ENCODE measurements at regions not wholly inside any gene's neighbourhood (a gene's known extent, or its start where the extent isn't known, plus 50 kb on each side); places are given as distances from the start of the nearest gene placed in this dataset.

DNA sequence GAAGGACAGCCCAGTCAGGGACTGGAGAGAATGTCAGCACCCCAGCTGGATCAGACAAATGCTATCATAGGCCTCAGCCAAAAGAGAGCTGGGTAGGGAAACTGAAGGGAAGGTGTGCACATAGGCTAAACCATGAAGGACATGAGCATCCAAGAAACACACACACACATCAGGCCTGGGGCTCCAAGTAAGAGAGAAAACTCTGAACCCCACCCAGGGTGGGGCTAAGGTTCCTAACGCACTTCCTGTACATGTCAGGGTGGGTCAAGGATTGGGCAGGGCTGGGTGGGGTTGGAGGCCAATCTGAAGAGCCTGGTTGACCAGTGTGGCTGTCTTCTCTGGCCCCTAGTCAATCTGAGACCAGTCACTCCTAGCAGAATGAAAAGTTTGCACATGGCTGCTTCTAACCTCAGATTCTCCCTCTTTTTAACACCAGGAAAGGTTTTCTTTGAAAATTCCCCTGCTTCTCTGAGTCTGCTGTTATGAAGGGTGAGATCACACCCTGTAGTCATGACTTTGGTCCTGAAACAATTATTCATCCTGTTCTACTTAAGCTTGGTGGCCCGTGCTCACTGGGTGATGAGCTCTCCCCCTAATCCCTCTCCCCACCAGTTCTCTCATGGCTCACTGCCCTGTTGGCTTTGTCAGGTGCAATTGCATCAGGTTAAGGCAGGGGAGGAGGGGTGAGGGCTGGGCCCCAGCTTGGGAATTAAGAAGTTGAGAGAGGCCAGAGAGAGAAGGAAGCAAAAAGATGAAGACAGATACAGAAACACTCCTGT, 88.4 kb downstream of the MAFB start:
- no peak for DNase-seq (ENCODE audit: low read depth, low spot score)
- in situ Hi-C loops (cut with HindIII; ENCODE audit: low pct_unique_long_range_greater_than_20kb, low sequenced_read_pairs), result no loop called here

DNA sequence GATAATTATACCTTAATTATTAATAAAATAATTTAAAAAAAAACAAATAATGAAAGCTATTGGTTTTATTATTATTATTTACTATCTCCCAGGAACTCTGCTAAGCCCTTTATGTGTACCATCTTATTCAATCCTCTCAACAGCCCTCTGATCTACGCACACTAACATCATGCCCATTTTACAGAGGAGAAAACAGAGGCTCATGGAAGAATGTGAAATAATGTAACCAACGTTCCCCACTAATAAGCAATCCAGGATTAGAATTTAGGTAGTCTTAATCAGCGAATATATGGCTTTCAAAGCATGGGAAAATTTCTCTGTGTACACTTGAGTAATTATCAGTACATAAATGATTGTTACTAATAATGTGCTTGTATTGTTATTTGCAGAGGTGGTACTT, 89.0 kb downstream of the MAFB start:
- in situ Hi-C loops (cut with HindIII; ENCODE audit: low pct_unique_long_range_greater_than_20kb, low sequenced_read_pairs), result no loop called here
- no peak for DNase-seq (ENCODE audit: low read depth, low spot score)

DNA sequence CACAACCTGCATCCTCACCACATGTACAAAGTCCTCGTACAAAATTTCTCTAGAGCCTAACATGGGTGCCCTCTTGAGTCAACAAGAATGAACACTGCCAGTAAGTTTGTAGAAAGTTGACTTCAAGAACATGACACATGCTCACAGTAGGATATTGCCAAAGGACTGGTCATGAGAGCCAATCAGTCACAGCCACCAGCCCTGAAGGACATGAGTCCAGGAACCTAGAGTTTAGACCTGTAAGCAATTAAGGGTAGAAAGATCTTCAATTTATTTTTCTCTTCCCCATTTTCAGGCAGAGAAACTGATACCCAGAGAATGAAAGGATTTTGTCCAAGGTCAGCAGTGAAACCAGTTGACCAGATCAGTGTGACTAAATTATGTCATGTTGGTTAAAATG, 96.1 kb downstream of the MAFB start:
- in situ Hi-C loops (cut with HindIII; ENCODE audit: low pct_unique_long_range_greater_than_20kb, low sequenced_read_pairs), result no loop called here
- no peak for DNase-seq (ENCODE audit: low read depth, low spot score)

DNA sequence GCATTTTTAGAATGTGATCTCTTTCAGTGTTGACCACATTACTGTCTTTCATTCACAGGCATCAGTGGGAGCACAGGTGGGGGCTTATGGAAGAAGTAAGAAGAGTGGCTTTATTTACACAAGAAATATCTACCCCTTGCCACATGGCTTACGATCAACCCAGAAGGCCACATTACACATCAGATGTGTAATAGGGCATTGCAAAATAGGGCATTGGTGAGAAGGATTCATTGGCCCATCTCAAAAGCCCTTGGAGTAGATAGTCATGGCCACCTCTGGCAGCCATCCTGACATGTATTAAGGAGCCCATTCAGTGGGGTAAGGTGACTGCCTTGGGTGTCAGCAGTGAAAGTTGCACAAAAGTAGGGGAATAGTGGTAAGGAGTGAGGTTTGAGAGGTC, 97.5 kb downstream of the MAFB start:
- DNase-seq (ENCODE audit: low read depth, low spot score), result no peak
- in situ Hi-C loops (cut with HindIII; ENCODE audit: low pct_unique_long_range_greater_than_20kb, low sequenced_read_pairs), result no loop called here

DNA sequence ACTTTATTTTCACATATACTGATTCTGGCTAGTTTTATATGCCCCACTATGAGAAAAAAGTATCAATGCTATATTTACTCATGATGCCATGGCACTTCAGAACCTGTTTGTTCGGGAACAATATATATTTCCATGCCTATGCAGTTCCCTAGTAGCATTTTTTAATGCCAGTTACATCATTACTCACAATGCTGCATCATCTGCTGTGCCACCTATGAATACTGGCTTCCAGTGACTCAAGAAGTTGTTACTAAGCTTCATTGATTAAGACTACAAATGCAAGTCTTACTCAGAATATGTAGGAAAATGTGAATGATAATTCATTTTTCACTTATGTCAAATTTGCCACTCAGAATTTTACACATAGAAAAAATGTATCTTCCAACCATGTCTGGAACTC, 97.9 kb downstream of the MAFB start:
- in situ Hi-C loops (cut with HindIII; ENCODE audit: low pct_unique_long_range_greater_than_20kb, low sequenced_read_pairs), result no loop called here
- no peak for DNase-seq (ENCODE audit: low read depth, low spot score)

DNA sequence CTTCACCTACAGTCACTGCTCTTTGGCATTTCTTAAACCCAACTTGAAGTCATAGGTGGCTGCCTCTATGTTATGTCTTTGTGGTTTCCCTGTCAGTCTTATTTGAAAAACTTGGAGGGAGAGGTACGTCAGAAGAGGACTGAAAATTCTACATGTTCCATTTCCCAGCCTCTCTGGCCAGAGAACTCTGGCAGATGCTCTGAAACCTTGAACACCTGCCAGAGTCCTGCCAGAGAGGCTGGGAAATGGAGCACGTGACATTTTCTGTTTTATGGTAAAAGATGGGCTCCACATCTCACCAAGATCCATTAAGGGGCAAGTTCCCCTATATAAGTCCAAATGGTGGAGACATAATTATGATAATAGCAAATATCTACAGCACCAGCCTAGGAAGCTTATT, 99.5 kb downstream of the MAFB start:
- no peak for DNase-seq (ENCODE audit: low read depth, low spot score)
- in situ Hi-C loops (cut with HindIII; ENCODE audit: low pct_unique_long_range_greater_than_20kb, low sequenced_read_pairs), result no loop called here

DNA sequence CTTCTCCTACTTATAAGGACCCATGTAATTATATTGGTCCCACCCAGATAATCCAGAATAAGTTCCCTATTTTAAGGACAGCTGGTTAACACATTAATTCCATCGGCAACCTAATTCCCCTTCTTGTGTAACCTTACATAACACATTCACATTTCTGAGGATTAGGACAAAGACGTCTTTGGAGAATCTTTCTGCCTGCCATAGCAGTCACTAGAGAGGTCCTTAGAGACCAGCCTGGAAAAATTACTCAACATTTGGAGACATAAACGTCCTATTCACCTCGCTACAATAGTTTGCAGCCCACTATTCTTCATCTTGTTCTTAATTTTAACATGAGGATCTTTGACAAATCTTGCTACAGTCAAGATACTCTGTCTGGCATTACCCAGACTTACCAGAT, 100.1 kb downstream of the MAFB start:
- in situ Hi-C loops (cut with HindIII; ENCODE audit: low pct_unique_long_range_greater_than_20kb, low sequenced_read_pairs), result no loop called here
- no peak for DNase-seq (ENCODE audit: low read depth, low spot score)

DNA sequence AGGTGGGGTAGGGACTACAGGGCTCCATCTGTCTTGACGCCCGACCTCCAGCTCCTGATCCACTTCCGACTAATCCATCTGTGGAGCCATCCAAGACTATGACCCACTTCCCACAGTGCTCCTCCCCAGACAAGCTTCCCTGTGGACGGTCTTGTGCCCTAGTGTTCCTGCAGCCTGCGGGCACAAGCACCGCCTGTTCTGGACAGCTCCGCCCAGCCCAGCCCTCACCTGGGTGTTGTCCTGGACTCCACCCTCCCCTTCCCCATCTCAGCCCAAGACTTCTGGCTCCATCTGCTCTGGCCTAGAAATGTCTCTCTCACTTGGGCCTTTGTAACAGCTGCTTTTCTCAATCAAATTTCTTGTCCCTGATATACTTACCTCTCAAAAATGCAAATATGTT, 102.0 kb downstream of the MAFB start:
- no peak for DNase-seq (ENCODE audit: low read depth, low spot score)

DNA sequence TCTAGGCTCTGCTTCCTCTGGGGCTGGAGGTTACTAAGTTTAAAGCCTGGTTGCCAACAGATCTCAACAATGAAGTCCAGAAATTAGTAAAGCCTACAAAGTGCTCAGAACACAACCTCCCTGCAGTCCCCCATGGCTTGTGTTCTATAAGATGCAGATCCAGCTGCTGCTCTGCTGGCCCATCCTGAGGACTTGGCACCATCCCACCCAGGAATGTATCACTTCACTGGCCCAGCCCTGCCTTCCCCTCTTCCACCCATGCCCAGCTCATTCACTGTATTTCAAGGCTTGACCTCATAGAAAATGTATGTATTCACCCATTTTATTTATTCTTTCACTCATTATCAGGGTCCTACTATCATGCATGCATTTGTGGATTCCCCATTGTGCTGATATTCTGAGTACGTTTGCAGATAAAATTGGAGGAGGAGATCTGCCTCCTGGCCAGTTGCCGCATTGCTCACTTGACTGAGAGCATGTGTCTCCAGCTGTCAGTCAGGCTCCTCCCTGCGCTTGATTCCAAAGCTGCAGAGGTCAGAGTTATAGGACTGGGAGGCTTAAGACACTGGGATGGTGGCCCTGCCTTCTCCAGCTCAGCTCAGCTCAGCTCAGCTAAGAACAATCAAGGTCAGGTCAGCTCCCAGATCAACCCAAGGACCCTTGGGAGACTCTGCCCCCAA, 104.8 kb downstream of the MAFB start:
- in situ Hi-C loops (cut with HindIII; ENCODE audit: low pct_unique_long_range_greater_than_20kb, low sequenced_read_pairs), result no loop called here
- no peak for DNase-seq (ENCODE audit: low read depth, low spot score)

More for the DNA sequence above, 102.0 kb downstream of the MAFB start:
- in situ Hi-C loops (cut with HindIII; ENCODE audit: low pct_unique_long_range_greater_than_20kb, low sequenced_read_pairs), result no loop called here

DNA sequence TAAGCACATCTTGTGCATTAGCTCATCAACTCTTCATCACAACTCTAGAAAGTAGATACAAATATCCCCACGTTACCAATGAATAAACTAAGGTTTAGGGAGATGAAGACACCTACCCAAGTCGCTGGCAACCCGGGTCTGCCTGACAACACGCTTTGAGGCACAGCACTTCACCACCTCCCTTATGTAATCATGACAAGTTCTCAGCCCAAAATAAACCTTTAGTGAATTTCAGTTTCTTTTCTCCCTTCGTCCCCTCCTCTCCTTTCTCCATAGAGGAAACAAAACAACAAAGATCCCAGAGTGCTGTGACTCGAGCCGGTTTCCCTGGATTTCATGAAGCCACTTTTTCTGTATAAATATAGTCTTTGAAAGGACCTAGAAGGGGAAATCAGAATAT, 105.4 kb downstream of the MAFB start:
- DNase-seq (ENCODE audit: low read depth, low spot score), result no peak
- in situ Hi-C loops (cut with HindIII; ENCODE audit: low pct_unique_long_range_greater_than_20kb, low sequenced_read_pairs), result no loop called here

DNA sequence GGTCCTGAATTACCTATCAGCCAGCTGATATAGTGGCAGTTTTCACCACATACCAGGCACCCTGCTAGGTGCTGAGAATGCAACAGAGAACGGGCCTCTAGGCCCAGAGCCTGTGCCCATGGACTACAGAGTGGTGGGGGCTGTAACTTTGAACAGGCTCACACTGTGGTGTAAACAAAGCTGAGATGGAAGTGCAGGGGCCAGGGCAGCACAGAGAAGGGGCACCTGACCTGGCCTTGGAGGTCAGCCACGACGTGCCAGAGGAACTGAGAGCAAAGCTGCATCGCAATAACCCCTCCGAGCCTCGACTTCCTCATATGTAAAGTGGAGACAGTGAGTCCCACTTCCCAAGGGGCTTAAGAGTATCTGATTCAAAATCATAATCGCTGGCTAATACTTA, 105.8 kb downstream of the MAFB start:
- in situ Hi-C loops (cut with HindIII; ENCODE audit: low pct_unique_long_range_greater_than_20kb, low sequenced_read_pairs), result no loop called here
- DNase-seq (ENCODE audit: low read depth, low spot score), result no peak

DNA sequence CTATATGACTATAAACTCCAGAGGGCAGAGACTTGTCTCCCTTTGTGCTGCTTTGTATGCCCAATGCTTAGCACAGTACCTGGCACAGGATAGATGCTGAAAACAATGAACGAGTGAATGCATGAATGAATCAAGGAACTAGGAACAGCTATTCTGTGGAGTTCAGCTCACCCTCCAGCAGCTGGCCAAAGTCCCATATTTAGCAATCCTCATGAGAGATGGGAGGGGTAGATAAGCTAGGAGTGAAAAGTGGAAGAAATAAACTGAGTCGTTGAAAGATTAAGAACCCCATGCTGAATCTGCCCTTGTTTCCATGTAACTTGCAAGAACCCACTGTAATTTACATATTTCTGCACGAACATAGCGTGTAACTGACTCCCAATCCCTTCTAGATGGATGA, 106.5 kb downstream of the MAFB start:
- in situ Hi-C loops (cut with HindIII; ENCODE audit: low pct_unique_long_range_greater_than_20kb, low sequenced_read_pairs), result no loop called here
- DNase-seq (ENCODE audit: low read depth, low spot score), result no peak

DNA sequence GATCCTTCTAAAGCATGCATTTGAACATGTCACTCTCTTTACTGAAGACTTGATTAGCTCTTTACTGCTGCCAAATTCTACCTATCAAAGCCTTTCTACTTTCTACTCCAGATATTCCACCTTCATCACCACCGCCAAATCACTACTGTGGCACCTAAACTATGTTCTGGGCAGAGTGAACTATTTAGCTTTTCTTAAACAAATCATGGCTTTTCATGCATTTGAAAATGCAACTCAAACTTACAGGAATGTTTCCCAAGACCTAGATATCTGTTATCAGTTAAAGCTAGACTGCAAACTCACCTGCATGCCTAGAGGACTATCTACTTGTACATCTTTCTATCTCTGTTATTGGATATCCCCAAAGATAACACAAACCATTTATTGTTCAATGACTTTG, 109.3 kb downstream of the MAFB start:
- in situ Hi-C loops (cut with HindIII; ENCODE audit: low pct_unique_long_range_greater_than_20kb, low sequenced_read_pairs), result no loop called here
- no peak for DNase-seq (ENCODE audit: low read depth, low spot score)

DNA sequence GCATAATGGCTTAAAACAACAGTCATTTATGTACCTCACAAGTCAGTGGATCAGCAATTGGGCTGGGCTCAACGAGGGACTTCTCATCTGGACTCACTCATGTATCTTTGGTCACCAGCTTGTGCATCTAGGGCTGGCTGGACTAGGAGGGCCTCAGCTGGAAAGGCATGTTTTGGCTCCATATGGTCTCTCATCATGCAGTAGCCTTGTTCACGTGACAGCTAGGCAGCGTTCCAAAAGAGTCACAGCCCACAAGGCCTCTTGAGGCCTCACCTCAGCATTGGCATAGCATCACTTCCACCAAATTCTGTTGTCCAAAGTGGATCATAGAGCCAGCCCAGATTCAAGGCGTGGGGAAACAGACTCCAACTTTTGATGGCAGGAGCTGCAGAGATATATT, 110.1 kb downstream of the MAFB start:
- DNase-seq (ENCODE audit: low read depth, low spot score), result no peak
- in situ Hi-C loops (cut with HindIII; ENCODE audit: low pct_unique_long_range_greater_than_20kb, low sequenced_read_pairs), result no loop called here

DNA sequence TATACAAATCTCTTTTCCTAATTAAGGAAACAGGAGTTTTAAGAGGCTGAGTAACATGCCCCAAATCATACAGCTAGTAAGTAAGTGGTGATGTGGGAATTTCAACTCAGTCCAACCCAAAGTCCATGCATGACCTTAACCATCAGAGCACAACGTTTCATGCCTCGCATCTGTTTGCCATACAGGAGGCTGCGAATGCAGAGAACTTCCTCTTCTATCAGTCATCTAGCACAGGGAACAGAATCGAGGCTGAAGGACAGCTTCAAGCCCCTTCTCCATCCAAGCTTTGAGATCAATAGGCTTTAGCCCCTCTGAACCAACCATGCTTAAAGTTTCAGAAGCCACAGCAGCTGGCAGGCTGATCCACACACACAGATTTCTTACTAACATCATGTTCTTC, 113.2 kb downstream of the MAFB start:
- no peak for DNase-seq (ENCODE audit: low read depth, low spot score)
- in situ Hi-C loops (cut with HindIII; ENCODE audit: low pct_unique_long_range_greater_than_20kb, low sequenced_read_pairs), result no loop called here

DNA sequence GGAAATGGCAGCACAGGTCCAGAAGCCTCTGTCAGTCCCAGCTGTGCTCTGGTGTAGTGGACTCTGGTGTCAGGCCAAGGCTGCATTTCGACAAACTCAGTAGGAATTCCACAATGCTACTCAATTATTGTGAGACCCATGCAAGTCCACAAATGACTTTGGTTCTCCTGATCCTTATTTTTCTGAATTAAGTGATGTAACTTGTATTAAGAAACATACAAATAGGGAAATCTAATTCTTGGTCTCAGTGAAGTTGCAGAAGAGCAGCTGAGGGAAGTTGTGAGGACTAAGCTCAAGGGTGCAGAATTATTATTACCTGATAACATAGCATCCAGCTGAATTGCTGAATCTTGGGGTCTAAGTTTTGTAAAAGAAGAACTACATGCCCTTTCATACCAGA, 116.8 kb downstream of the MAFB start:
- in situ Hi-C loops (cut with HindIII; ENCODE audit: low pct_unique_long_range_greater_than_20kb, low sequenced_read_pairs), result no loop called here
- no peak for DNase-seq (ENCODE audit: low read depth, low spot score)

DNA sequence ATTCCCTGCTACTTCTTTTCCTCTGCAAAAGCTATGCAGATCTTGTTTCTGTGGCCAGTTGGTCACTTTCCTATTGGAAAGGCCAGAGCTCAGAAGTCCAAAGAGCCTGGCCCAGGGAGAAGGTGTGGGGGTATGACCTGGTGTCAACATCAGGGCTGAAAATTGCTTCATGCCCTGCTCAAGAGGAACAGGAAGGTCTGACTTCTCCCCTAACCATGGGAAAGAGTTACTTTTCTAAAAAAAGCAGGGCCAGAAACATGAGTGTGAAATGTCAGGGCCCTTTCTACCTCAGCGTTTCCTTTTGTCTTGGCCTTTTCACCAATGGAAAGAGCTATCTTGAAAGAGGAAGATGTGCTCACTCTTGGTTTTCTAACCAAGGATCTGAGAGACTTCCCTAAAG, 117.4 kb downstream of the MAFB start:
- in situ Hi-C loops (cut with HindIII; ENCODE audit: low pct_unique_long_range_greater_than_20kb, low sequenced_read_pairs), result no loop called here
- DNase-seq (ENCODE audit: low read depth, low spot score), result no peak

DNA sequence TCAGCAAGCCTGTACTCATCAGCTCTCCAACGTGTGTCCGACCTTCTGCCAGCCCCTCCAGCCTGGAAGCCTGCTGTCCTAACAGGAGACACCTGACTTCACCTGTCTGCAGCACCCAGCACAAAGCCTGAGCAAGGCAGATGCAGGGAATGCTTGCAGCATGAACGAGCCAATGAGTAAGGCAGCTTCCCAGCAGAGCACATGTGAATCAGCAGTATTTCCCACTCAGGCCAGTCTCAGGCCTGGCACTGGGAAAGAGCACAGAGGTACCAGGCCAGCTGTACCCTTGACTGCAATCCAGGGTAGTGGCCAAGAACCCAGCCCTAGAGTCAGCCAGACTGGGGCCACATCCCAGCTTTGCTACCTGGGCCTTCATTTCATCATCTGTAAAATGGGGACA, 120.8 kb downstream of the MAFB start:
- in situ Hi-C loops (cut with HindIII; ENCODE audit: low pct_unique_long_range_greater_than_20kb, low sequenced_read_pairs), result no loop called here
- no peak for DNase-seq (ENCODE audit: low read depth, low spot score)

DNA sequence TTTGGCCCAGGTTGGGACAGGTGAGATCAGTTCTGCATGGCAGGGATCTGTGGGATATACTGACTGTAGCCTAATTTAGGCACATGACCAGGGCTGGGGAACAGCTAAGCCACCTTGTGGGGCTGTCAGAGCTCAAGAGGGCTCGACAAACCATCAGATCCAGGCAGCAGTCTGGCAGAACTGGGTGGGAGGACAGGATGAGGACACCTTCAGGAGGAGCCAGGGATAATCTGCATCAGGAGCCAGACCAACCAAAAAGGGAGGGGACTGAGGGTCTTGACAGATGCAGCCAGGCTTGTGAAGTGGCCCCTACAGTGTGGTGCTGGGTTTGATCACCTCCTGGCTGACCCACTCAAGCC, 123.4 kb downstream of the MAFB start:
- in situ Hi-C loops (cut with HindIII; ENCODE audit: low pct_unique_long_range_greater_than_20kb, low sequenced_read_pairs), result no loop called here
- no peak for DNase-seq (ENCODE audit: low read depth, low spot score)
